OCI-LY3 (cell line): ENCODE measurements at regions not wholly inside any gene's neighbourhood (a gene's known extent, or its start where the extent isn't known, plus 50 kb on each side); places are given as distances from the start of the nearest gene placed in this dataset.

Experiments used
- H2AFZ ChIP-seq: fragments of 200-600, 300-600 bp; shearing (Covaris generic); 2 replicates; pipeline ENCODE4 v1.6.0; 2014; ENCODE audit warnings: antibody characterized with exemption, low read depth, low read length
- H3K27ac ChIP-seq: fragments of 200-600, 300-600 bp; sonication (generic); 2 replicates; pipeline ENCODE4 v1.5.1; 2014; ENCODE audit warnings: mild to moderate bottlenecking, low read length, moderate library complexity, mixed read lengths
- H3K27me3 ChIP-seq: fragments of 200-600, 300-600 bp; sonication (generic); 2 replicates; pipeline ENCODE4 v1.6.1; 2014; ENCODE audit warnings: low read depth, low read length, mixed read lengths
- H3K36me3 ChIP-seq: fragments of 200-600, 300-600 bp; sonication (generic); replicated peaks from 2 replicates; pipeline ENCODE3; 2014; ENCODE audit warnings: low read depth, low read length, mixed read lengths
- H3K4me1 ChIP-seq: fragments of 300-600, 200-600 bp; sonication (generic); 2 replicates; pipeline ENCODE4 v1.6.1; 2014; ENCODE audit warnings: low read length, mixed read lengths
- H3K4me2 ChIP-seq: fragments of 200-600, 300-600 bp; sonication (generic); 2 replicates; pipeline ENCODE4 v1.6.1; 2014; ENCODE audit warnings: low read length, mixed read lengths
- H3K4me3 ChIP-seq: fragments of 300-600, 200-600 bp; sonication (generic); 2 replicates; pipeline ENCODE4 v1.5.1; 2014; ENCODE audit warnings: antibody characterized with exemption, mild to moderate bottlenecking, low read length, moderate library complexity
- H3K79me2 ChIP-seq: fragments of 300-600, 200-600 bp; shearing (Covaris generic); 2 replicates; pipeline ENCODE4 v1.6.1; 2014; ENCODE audit warnings: mild to moderate bottlenecking, low read length, mixed read lengths
- H3K9ac ChIP-seq: fragments of 300-600, 200-600 bp; shearing (Covaris generic); 2 replicates; pipeline ENCODE4 v1.6.0; 2014; ENCODE audit warnings: mild to moderate bottlenecking, low read length, moderate library complexity
- H3K9me3 ChIP-seq: fragments of 200-600, 300-600 bp; shearing (Covaris generic); 2 replicates; pipeline ENCODE4 v1.6.1; 2014; ENCODE audit warnings: low read length, mixed read lengths; ENCODE audit not compliant: insufficient read depth
- H4K20me1 ChIP-seq: fragments of 200-600, 300-600 bp; sonication (generic); 2 replicates; pipeline ENCODE4 v1.6.1; 2016; ENCODE audit warnings: low read length, mixed read lengths; ENCODE audit not compliant: insufficient read depth
- EZH2phosphoT487 ChIP-seq: fragments of 200-600 bp; shearing (Covaris generic); IDR thresholded peaks from 2 replicates; pipeline ENCODE4 v1.6.1; 2018; ENCODE audit warnings: antibody characterized with exemption, mixed run types, low read depth
- TF ChIP-seq, protein P1 (sequence below): fragments of 200-600, 300-600 bp; sonication (generic); IDR thresholded peaks from 2 replicates; pipeline ENCODE4 v1.5.1; 2014; ENCODE audit warnings: antibody characterized with exemption, low read length, low read depth

- H3K4me3 ChIP-seq, result peak overlapping the region; percentile 22
- H3K4me2 ChIP-seq, result peak overlapping the region; percentile 54
- H3K4me1 ChIP-seq, result peaks cover 17% of the 10 kb centered on the region
- peak overlapping the region; percentile 27; the same call in 1 of the 2 replicates for H3K27ac ChIP-seq
- no peaks in the 10 kb centered on the region for H3K27me3 ChIP-seq
- no peaks in the 10 kb centered on the region for H4K20me1 ChIP-seq
- TF ChIP-seq, protein P1, sequence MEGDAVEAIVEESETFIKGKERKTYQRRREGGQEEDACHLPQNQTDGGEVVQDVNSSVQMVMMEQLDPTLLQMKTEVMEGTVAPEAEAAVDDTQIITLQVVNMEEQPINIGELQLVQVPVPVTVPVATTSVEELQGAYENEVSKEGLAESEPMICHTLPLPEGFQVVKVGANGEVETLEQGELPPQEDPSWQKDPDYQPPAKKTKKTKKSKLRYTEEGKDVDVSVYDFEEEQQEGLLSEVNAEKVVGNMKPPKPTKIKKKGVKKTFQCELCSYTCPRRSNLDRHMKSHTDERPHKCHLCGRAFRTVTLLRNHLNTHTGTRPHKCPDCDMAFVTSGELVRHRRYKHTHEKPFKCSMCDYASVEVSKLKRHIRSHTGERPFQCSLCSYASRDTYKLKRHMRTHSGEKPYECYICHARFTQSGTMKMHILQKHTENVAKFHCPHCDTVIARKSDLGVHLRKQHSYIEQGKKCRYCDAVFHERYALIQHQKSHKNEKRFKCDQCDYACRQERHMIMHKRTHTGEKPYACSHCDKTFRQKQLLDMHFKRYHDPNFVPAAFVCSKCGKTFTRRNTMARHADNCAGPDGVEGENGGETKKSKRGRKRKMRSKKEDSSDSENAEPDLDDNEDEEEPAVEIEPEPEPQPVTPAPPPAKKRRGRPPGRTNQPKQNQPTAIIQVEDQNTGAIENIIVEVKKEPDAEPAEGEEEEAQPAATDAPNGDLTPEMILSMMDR, result no peak
- no peak for TF ChIP-seq EZH2phosphoT487
- H3K36me3 ChIP-seq, result no peaks in the 10 kb centered on the region
- no peak overlapping the region for H2AFZ ChIP-seq
- H3K79me2 ChIP-seq, result no peaks in the 10 kb centered on the region
- no peaks in the 10 kb centered on the region for H3K9me3 ChIP-seq
- peak overlapping the region; percentile 7; the same call in 1 of the 2 replicates for H3K9ac ChIP-seq
These were observed 94.1 kb upstream of the SLC7A1 start for GRCh38 chr13:29689548-29689947.

- Histone ChIP-seq H3K4me2 (no peak overlapping the region), H3K36me3 (no peaks in the 10 kb centered on the region), H3K4me1 (peaks cover 17% of the 10 kb centered on the region), H3K27ac (no peak overlapping the region), H2AFZ (no peak overlapping the region), H3K4me3 (no peak overlapping the region), H4K20me1 (no peaks in the 10 kb centered on the region), H3K27me3 (peaks cover 7% of the 10 kb centered on the region; the same call in 1 of the 2 replicates), H3K79me2 (no peaks in the 10 kb centered on the region), H3K9me3 (no peaks in the 10 kb centered on the region), H3K9ac (no peak overlapping the region)
- TF ChIP-seq EZH2phosphoT487, result no peak
- TF ChIP-seq, protein P1, result no peak
These were observed 92.7 kb upstream of the SLC7A1 start for GRCh38 chr13:29688193-29688592.

GRCh38 chr13:29684441-29684840 lies 89.0 kb upstream of the SLC7A1 start:
- no peak overlapping the region for H3K9ac ChIP-seq
- H3K9me3 ChIP-seq, result no peaks in the 10 kb centered on the region
- no peaks in the 10 kb centered on the region for H4K20me1 ChIP-seq
- H3K36me3 ChIP-seq, result no peaks in the 10 kb centered on the region
- no peak overlapping the region for H3K4me2 ChIP-seq
- TF ChIP-seq EZH2phosphoT487, result no peak
- TF ChIP-seq, protein P1, result no peak
- no peak overlapping the region for H3K27ac ChIP-seq
- H2AFZ ChIP-seq, result no peak overlapping the region
- H3K4me3 ChIP-seq, result no peak overlapping the region
- peaks cover 25% of the 10 kb centered on the region for H3K27me3 ChIP-seq
- peaks cover 8% of the 10 kb centered on the region for H3K4me1 ChIP-seq
- no peaks in the 10 kb centered on the region for H3K79me2 ChIP-seq

- Histone ChIP-seq H3K9me3 (no peaks in the 10 kb centered on the region), H2AFZ (no peak overlapping the region), H3K4me2 (no peak overlapping the region), H3K79me2 (no peaks in the 10 kb centered on the region), H3K4me3 (no peak overlapping the region), H3K4me1 (no peaks in the 10 kb centered on the region), H3K27me3 (peaks cover 27% of the 10 kb centered on the region), H4K20me1 (no peaks in the 10 kb centered on the region), H3K27ac (no peak overlapping the region), H3K36me3 (no peaks in the 10 kb centered on the region), H3K9ac (no peak overlapping the region)
- TF ChIP-seq EZH2phosphoT487, result no peak
- TF ChIP-seq, protein P1, result no peak
These were observed 87.6 kb upstream of the SLC7A1 start for GRCh38 chr13:29683041-29683440.
